GM18873 (cell line): ENCODE measurements at regions not wholly inside any gene's neighbourhood (a gene's known extent, or its start where the extent isn't known, plus 50 kb on each side); places are given as distances from the start of the nearest gene placed in this dataset.
"Not testable (repeated sequence)": the region's sequence is repeated elsewhere in the genome, so short reads cannot be mapped to it uniquely, and the experiment has no call there.

ENCODE experiments used
- ATAC-seq: cut with Tn5 transposase; IDR thresholded peaks from one replicate; pipeline ENCODE4 v1.9.1; 2021; ENCODE audit warnings: mild to moderate bottlenecking, moderate library complexity, moderate number of reproducible peaks; ENCODE audit not compliant: unreplicated experiment, low FRiP score

DNA sequence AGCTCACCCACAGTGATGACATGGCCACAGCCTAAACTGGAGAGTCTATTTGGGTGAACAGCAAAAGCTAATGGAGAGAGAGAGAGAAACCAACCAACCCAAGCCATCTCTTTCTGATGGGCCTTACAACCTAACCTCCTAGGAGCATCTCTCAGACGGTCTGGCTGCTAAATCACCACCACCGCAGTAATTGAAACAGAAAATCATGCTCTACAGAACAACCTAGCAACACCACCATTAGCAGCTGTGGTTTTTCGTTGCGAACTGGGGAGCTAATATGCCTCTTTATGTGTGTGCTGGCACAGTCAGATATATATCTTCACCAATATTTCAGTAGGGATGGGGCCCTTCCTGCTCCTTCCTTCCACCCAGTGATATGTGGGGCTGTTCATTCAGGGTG lies 166.9 kb upstream of the PROK2 start:
- ATAC-seq: no peak

DNA sequence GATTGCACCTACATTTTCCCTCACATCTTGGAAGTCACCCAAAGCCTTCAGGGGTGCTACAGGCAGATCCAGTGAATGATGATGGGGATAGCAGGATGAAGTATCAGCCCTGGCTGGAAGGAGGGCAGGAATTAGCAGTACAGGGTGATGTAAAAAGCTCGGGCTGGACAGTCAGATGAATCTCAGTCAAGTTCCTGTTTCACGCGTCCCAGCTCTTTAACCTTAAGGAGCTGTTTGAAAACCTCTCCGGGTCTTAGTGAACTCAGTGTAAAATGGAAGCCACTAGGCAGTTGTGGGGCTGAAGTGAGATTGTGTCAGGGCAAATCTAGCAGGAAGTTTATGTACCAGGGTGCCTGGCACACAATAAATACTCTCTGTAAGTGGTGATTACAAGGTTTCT lies 166.4 kb upstream of the PROK2 start:
- no peak for ATAC-seq

DNA sequence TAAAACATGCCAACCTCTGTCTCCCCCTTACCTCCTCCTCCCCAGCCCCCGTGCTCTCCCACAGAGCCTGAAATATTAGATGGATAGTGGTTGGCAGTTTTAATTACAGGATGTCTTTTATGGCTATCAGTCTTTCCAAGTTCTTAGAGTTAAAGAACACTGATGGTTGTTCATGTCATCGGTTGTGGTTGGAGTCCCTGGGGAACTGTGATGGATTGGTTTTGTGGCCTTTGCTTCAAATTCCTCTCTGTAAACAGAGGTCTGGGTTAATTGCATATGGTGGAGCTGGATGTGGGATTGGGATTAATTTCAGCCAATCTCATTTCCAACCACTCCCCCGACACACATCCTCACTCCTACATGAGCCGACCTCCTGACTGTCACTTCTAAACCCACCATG lies 164.5 kb upstream of the PROK2 start:
- ATAC-seq: no peak

- ATAC-seq: no peak
These were observed 159.6 kb upstream of the PROK2 start for GRCh38 chr3:71944482-71945065.

DNA sequence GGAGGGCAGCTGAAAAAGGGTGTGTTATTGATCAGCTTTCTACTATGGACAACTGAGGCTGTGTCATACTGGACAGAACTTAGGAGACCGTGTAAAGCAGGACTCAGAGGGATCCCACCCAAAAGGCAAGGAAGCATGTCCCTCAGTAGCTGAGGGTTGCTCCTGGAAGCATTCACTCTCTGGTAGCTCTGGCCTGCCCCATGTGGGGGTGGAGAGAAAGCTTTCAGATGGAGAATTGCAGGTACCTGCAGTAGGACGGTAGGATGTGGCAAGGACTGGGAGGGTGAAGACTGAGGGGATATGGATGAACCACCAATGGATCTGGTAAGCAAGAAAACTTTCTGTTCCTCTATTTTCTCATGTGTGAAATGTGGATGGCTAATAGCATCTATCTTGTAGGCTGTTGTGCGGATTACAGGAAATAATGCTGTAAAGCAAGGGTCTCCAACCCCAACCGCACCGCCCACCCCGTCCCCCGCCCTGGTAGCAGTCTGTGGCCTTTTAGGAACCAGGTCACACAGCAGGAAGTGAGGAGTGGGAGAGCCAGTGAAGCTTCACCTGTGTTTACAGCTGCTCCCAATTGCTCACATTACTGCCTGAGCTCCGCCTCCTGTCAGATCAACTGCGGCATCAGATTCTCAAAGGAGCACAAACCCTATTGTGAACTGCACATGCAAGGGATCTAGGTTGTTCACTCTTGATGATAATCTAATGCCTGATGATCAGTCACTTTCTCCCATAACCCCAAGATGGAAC lies 157.7 kb upstream of the PROK2 start:
- ATAC-seq: no peak

- ATAC-seq: no peak
These were observed 155.5 kb upstream of the PROK2 start for GRCh38 chr3:71940486-71940885.

DNA sequence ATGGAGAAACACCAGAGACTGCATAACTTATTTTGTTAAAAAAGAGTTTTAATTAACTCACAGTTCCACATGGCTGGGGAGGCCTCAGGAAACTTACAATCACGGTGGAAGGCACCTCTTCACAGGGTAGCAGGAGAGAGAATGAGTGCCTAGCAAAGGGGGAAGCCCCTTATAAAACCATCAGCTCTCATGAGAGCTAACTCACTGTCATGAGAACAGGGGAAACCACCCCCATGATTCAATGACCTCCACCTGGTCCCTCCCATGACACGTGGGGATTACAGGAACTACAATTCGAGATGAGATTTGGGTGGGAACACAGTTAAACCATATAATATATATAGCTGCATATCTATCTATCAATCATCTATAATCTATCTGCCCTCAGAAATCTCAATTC lies 153.1 kb upstream of the PROK2 start:
- not testable (repeated sequence) for ATAC-seq

DNA sequence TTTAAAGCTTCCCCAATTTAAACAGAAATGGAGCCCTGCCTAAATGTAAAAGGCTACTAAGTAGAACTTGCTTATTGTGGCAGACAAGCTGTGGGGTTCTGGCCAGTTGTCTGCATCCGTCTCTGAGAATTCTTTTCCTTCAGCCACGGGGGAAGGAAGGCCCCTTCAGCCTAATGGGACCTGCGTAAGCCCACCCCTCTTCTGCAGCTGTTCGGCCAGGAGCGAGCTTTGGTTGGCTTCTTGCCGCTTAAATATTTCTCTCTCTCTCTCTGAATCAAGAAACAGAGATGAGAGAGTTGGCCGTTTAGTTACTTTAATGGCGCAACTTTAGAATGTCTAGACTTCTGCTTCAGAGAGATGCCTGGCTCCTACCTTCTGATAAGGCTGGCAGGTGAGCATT lies 151.7 kb upstream of the PROK2 start:
- no peak for ATAC-seq

GRCh38 chr3:71934520-71935270 lies 149.7 kb upstream of the PROK2 start:
- ATAC-seq: no peak

DNA sequence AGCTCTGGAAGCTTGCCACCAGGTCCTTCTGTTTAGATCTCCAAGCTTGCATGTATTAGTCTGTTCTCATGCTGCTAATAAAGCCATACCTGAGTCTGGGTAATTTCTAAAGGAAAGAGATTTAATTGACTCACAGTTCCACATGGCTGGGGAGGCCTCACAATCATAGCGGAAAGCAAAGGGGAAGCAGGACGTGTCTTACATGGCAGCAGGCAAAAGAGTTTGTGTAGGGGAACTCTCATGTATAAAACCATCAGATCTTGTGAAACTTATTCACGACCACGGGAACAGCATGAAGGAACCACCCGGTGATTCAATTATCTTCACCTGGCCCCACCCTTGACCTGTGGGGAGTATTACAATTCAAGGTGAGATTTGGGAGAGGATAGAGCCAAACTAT lies 147.0 kb upstream of the PROK2 start:
- no peak for ATAC-seq

GRCh38 chr3:71930056-71930991 lies 145.4 kb upstream of the PROK2 start:
- no peak for ATAC-seq

GRCh38 chr3:71928212-71928611 lies 143.3 kb upstream of the PROK2 start:
- ATAC-seq: no peak

GRCh38 chr3:71927505-71928066 lies 142.6 kb upstream of the PROK2 start:
- no peak for ATAC-seq

- no peak for ATAC-seq
These were observed 141.7 kb upstream of the PROK2 start for GRCh38 chr3:71926616-71927015.

GRCh38 chr3:71926262-71926600 lies 141.3 kb upstream of the PROK2 start:
- no peak for ATAC-seq

GRCh38 chr3:71925511-71926261 lies 140.7 kb upstream of the PROK2 start:
- not testable (repeated sequence) for ATAC-seq

GRCh38 chr3:71924721-71925120 lies 139.8 kb upstream of the PROK2 start:
- ATAC-seq: no peak

DNA sequence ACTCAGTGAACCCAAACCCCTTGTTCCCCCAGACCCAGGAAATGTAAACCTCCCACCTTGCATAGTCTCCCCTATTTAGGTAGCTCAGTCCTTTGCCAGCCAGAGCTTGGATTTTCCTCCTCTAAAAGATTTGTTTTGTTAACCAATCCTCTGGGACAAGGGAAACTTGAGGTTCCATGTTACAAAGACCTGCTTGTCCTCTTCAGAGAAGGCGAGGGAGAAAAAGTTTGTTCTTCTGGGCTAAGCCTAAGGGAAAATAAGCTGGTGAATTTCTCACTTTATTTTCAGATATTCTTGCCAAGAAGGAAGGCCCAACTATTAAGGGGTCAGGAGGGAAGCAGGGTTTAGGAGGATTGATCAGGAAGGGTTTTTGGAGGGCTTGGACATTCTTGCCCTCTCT lies 136.1 kb upstream of the PROK2 start:
- no peak for ATAC-seq

- no peak for ATAC-seq
These were observed 134.6 kb upstream of the PROK2 start for GRCh38 chr3:71919572-71919971.

DNA sequence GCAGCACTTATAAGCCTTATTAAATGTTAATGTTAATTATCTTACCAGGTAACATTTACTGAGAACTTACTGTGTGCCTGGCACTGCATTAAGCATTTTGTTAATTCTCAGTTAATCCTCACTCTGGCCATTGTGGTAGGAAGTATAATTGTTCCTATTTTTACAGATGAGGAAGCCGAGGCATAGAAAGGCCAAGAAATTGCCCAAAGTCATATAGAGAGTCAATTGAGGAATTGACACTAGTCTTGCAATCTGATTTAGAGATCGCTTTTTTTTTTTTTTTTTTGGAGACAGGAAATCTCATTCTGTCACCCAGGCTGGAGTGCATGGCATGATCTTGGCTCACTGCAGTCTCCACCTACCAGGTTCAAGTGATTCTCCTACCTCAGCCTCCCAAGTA lies 132.6 kb upstream of the PROK2 start:
- no peak for ATAC-seq
